ENCODE measurements at regions not wholly inside any gene's neighbourhood (a gene's known extent, or its start where the extent isn't known, plus 50 kb on each side); places are given as distances from the start of the nearest gene placed in this dataset.

GRCh38 chr16:27736431-27736830 lies 186.5 kb downstream of the KATNIP start:
- no peak for DNase-seq (ENCODE audit: low read depth)
- no peak overlapping the region for H3K4me3 ChIP-seq (ENCODE audit: low read depth, low read length)
- TF ChIP-seq CTCF (IDR thresholded peaks at IDR 0.05; ENCODE audit: low read depth, low read length, missing control alignments) = no peak

GRCh38 chr16:27737513-27737912 lies 187.6 kb downstream of the KATNIP start:
- TF ChIP-seq CTCF (IDR thresholded peaks at IDR 0.05; ENCODE audit: low read depth, low read length, missing control alignments) = no peak
- H3K4me3 ChIP-seq (ENCODE audit: low read depth, low read length) = no peak overlapping the region
- DNase-seq (ENCODE audit: low read depth) = no peak

All from GM12864 (cell line).